ENCODE measurements at regions not wholly inside any gene's neighbourhood (a gene's known extent, or its start where the extent isn't known, plus 50 kb on each side); places are given as distances from the start of the nearest gene placed in this dataset.

DNA sequence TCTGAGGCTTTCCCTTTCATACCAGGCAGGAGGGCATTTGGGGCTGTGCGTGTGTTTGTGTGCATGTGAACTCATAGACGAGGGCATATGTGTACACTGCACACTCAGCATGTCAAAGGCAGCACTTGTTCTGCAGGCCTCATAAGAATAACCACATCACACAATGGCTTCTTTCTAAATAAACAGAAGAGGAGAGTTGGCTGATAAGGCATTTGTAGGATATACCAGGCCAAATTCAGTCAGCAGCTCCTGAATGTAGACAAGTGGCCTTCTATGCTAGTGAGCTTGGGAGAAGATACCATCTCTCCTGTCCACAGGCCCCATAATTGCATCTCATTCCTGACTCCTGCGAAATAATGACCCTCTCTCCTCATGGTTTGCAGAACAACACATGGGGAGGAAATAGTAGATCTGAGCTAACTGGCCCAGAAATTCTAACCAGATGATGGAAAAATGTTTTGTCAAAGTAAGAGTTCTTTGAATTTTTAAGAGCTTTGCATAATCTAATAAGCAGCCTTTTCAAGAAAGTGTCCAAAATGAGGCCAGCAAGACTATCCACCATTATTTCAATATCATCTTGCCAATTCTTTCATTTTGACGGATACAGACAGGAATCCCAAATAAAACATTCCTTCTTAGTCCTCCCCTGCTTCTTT lies 60.5 kb upstream of the GAS1 start:
- no peaks in the 10 kb centered on the region for H3K27me3 ChIP-seq
- TF ChIP-seq, protein P1, sequence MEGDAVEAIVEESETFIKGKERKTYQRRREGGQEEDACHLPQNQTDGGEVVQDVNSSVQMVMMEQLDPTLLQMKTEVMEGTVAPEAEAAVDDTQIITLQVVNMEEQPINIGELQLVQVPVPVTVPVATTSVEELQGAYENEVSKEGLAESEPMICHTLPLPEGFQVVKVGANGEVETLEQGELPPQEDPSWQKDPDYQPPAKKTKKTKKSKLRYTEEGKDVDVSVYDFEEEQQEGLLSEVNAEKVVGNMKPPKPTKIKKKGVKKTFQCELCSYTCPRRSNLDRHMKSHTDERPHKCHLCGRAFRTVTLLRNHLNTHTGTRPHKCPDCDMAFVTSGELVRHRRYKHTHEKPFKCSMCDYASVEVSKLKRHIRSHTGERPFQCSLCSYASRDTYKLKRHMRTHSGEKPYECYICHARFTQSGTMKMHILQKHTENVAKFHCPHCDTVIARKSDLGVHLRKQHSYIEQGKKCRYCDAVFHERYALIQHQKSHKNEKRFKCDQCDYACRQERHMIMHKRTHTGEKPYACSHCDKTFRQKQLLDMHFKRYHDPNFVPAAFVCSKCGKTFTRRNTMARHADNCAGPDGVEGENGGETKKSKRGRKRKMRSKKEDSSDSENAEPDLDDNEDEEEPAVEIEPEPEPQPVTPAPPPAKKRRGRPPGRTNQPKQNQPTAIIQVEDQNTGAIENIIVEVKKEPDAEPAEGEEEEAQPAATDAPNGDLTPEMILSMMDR (IDR thresholded peaks at IDR 0.05) = no peak
- no peak for TF ChIP-seq POLR2A (IDR thresholded peaks at IDR 0.05)
- H3K36me3 ChIP-seq = no peaks in the 10 kb centered on the region
- no peak for DNase-seq
- no peak overlapping the region for H3K4me3 ChIP-seq
- H3K27ac ChIP-seq = peak overlapping the region; percentile 44 to 58
- intact Hi-C loops (cut with DNase I; ENCODE audit: low total_unique reads) = no loop called here
- no peaks in the 10 kb centered on the region for H3K4me1 ChIP-seq
- H3K9me3 ChIP-seq = no peaks in the 10 kb centered on the region

DNA sequence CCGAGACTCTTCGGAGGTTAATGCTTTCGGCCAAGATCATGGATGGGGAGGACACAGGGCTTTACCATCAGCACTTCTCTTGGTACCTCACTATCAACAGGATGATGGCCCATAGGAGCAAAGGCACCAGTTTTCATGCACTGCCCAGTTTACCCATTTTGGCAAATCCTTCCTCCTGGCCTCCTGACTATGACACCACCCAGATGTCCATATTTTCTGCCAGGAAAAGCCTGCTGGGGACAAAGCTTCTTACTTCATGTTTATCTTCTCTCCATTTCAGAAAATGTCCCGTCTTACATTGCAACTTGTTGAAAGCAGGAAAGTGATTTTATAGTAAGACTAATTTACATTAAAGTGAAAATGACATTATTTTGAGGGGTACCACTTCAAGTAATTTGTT lies 61.4 kb upstream of the GAS1 start:
- Histone ChIP-seq H3K27me3 (no peaks in the 10 kb centered on the region), H3K9me3 (no peaks in the 10 kb centered on the region), H3K36me3 (no peaks in the 10 kb centered on the region), H3K4me1 (no peaks in the 10 kb centered on the region), H3K4me3 (no peak overlapping the region), H3K27ac (peak overlapping the region; percentile 44 to 58)
- no peak for TF ChIP-seq POLR2A (IDR thresholded peaks at IDR 0.05)
- TF ChIP-seq, protein P1 (IDR thresholded peaks at IDR 0.05) = no peak
- DNase-seq = no peak
- intact Hi-C loops (cut with DNase I; ENCODE audit: low total_unique reads) = no loop called here

DNA sequence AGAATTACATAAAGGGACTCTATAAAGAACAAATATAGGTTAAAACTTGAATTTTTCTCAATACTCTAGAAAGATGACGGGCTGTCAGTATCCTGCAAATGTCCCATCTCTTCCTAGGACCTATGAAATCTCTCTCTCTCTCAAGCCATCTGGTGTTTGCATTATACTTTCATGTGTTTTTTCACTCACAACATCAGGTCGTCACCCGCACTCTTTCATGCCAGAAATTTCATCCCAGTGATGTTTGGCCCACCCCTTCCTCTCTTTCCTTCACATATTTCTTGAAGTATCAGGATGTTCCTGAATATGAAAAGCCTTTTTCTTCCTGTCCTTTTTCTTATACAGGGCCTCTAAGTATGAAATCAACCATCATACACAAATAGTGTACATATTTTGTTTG lies 63.3 kb upstream of the GAS1 start:
- Histone ChIP-seq H3K4me3 (no peak overlapping the region), H3K4me1 (no peaks in the 10 kb centered on the region), H3K27ac (no peak overlapping the region), H3K27me3 (no peaks in the 10 kb centered on the region), H3K9me3 (no peaks in the 10 kb centered on the region), H3K36me3 (no peaks in the 10 kb centered on the region)
- TF ChIP-seq POLR2A (IDR thresholded peaks at IDR 0.05) = no peak
- TF ChIP-seq, protein P1 (IDR thresholded peaks at IDR 0.05) = no peak
- intact Hi-C loops (cut with DNase I; ENCODE audit: low total_unique reads) = no loop called here
- DNase-seq = no peak

DNA sequence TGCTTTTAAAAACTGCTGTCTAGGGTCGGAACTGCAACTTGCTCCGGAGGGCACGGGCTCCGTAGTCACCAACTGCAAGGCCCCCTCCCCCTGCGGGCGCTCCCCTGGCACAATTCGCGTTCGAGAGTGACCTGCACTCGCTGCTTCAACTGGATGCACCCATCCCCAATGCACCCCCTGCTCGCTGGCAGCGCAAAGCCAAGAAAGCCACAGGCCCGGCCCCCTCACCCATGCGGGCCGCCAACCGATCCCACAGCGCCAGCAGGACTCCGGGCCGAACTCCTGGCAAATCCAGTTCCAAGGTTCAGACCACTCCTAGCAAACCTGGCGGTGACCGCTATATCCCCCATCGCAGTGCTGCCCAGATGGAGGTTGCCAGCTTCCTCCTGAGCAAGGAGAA lies 64.2 kb upstream of the GAS1 start:
- no peak for TF ChIP-seq POLR2A (IDR thresholded peaks at IDR 0.05)
- TF ChIP-seq, protein P1 (IDR thresholded peaks at IDR 0.05) = no peak
- Histone ChIP-seq H3K4me1 (no peaks in the 10 kb centered on the region), H3K9me3 (no peaks in the 10 kb centered on the region)

DNA sequence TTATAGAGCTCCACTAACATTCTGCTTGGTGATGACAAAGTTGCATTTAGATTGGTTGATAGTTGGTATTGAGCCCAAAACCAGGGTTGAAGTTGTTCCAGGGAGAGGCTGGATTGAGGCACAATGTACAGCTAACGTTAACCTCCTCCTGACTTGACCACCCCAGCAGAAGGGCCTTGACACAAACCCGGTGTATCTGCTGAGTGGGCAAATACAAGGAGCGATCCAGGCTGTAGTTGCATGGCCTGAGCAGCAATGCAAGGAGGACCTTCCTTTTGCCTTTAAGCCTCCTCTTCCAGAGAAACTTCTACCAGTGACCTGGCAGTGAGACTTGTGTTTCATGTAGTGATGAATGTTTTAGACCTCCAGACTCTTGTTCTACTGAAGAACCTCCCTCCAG lies 66.2 kb upstream of the GAS1 start:
- H3K36me3 ChIP-seq = no peaks in the 10 kb centered on the region
- DNase-seq = no peak
- no peaks in the 10 kb centered on the region for H3K4me1 ChIP-seq
- H3K27ac ChIP-seq = peak overlapping the region in 1 of 2 donors; percentile 14
- intact Hi-C loops (cut with DNase I; ENCODE audit: low total_unique reads) = no loop called here
- H3K9me3 ChIP-seq = no peaks in the 10 kb centered on the region
- no peak overlapping the region for H3K4me3 ChIP-seq
- no peak for TF ChIP-seq POLR2A (IDR thresholded peaks at IDR 0.05)
- TF ChIP-seq, protein P1 (IDR thresholded peaks at IDR 0.05) = no peak
- no peaks in the 10 kb centered on the region for H3K27me3 ChIP-seq

More for the DNA sequence above, 64.2 kb upstream of the GAS1 start:
- intact Hi-C loops (cut with DNase I; ENCODE audit: low total_unique reads) = no loop called here
- Histone ChIP-seq H3K27me3 (no peaks in the 10 kb centered on the region), H3K4me3 (no peak overlapping the region), H3K36me3 (no peaks in the 10 kb centered on the region), H3K27ac (no peak overlapping the region)
- no peak for DNase-seq
